Hematopoietic multipotent progenitor cell (in vitro differentiated cells): ENCODE measurements at regions not wholly inside any gene's neighbourhood (a gene's known extent, or its start where the extent isn't known, plus 50 kb on each side); places are given as distances from the start of the nearest gene placed in this dataset.

Experiments
- DNase-seq, 3 donors: peaks; one replicate each; pipeline ENCODE4 v3.0.0-alpha.2; 2011 to 2015; ENCODE audit warnings: low read depth in 2 of 3, low spot score in 2 of 3

DNA sequence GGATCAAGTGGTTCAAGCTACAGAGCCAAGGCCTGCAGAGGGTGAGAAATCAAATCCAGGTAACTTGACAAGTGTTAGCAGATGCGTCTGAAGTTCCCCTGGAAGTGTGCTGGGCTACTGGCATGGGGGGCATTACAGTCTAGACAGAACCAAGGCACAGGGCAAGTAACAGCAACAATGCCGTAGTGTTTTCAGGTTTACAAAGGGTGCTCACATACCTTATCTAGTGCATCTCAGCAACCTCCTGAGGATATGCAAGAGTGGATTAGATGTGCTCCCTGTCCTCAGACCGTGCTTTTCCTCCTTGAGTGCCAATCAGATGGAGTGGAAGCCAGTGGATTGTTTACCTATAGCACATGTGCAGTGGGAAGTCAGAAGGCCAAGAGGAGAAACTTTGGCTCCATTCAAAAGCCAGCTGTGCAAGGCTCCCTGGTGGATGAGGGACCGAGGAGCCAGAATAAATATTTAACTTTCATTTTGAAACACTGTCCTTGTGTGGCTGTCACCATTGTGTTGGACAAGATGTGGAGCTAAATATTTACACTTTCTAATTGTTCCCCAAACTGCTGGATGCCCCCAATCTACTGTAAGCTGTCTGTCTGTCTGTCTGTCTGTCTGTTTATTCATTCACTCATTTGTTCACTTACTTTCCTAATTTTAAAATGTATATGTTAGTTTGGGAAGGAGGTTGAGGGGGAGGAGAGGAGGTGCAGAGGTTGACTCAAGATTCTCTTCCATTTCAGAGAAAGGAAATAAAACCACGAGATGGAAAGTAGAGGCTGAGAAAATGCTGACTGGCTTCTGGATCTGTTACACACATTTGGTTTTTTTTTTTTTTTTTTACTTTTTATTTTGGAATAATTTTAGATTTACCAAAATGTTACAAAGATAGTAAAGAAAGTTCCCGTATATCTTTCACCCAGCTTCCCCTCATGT lies 184.0 kb upstream of the PARP11 start:
- DNase-seq = no peak

DNA sequence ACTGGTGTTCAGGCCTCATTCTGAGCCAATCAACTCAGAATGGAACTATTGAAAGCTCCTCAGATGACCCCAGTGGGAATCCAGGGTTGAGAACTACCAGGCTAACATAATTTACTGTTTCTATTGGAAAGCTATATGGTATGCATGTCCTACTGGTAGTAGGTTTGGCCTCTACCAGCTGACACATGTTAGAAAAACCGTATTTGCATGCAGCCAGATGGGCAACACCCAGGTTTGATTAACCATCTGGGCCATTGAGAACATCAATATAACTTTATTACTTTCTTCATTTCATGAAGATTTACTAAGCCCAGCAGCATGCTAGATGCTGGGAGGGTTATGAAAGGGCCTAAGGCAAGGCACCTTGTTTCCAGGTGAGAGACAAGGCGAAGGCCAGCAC lies 181.4 kb upstream of the PARP11 start:
- no peak for DNase-seq

DNA sequence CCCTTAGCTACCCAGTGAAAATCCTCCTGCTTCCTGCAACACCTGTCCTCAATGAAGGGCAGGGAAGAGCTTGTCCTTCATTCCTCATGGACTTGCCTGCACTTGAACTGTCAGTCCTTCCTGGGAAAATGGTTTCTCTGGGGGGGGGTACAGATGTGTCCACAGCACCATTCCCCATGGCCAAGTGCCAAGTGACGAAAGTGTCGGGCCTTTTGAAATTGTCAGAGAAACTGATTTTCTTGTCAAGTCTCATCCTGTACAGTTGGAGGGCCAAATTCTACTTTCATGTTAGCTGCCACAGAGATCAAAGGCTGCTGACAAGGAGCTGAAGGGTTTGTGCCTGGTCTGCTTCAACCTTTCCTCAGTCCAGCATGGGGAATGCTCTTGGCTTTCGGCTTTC lies 179.5 kb upstream of the PARP11 start:
- DNase-seq = no peak

DNA sequence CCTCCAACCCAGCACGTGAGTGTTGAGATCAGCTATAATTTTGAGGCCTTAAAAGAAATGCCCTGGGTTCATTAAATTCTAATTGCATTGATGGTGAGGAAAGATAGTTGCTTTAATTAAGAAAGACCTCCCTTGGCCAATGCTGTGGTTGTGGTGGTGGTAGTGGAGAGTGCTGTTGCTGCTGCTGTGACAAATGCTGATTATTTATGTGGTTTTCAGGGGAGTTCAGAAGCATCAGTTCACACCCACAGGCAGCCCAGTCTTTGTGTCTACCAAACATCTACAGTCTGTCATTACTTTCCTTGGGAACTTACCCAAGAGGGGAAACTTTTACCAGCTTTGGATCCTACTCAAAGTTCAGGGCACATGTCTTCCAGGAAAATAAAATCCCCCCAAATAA lies 178.4 kb upstream of the PARP11 start:
- DNase-seq = no peak

DNA sequence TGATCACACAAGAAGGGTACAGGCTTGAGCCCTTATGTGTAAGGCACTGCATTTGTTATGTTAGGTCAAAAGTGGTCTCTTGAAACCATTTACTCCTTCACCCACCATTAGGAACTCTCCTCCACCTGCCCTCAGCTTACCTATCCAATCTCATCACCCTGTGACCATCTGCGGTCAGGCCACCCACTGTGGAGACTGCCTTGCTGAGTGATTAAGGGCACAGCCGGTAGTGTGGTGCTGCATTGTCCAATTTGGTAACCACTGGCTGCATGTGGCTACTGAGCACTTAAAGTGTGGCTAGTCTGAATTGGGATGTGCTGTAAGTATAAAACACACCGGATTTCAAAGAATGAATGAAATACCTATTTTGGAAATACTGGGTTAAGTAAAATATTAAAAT lies 177.1 kb upstream of the PARP11 start:
- no peak for DNase-seq

DNA sequence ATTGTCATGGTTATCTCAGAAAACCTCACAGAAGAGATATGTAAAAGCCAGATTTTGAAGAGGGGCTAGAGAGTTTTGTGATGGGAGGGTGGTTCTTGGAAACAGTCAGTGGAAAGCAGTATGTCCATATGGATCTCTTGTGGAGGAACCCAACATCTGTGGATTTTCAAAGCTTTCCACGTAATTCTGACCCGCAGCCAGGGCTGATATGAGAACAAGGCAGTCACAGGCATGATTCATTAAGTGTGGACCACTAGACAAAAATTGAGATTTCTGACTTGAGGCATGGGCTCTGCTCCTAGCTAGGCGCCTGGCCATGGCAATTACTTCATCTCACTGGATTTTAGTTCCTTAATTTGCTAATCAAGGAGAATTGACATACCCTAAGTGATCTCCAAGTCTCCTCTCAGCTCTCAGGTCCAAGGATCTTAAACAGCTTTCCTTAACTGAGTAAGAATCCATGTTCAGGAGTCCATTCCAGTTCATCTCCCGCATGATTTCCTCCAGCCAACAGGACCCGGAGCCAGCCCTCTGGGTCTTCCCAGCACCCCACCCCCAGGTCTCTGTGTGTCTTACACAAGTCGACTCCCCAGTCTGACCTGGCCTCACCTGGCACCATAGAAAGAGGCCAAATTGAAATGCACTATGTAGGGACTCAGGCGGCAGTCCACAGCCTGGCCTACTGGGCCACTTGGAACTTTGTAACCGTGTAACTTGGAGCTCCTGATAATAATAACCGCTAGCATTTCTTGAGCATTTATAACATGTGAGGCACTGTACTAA lies 176.3 kb upstream of the PARP11 start:
- DNase-seq = no peak

DNA sequence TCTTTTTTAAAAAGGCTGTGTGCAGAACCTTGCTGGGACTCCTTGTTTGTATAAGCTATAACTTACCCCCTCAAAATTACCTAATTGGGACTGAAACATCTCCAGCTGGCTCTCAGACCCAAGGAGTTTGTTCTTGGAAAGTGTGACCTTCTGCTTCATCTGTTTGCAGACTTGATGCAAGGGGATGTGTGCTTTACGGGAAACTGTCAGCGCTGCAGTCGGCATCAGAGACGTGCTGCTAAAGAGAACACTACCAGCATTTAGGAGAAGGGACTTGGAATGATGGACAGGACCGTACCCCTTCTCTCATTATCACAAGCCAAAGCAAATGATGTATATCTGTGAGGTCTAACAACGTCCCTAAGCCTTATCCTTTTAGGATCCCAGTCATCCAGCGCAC lies 174.2 kb upstream of the PARP11 start:
- no peak for DNase-seq

DNA sequence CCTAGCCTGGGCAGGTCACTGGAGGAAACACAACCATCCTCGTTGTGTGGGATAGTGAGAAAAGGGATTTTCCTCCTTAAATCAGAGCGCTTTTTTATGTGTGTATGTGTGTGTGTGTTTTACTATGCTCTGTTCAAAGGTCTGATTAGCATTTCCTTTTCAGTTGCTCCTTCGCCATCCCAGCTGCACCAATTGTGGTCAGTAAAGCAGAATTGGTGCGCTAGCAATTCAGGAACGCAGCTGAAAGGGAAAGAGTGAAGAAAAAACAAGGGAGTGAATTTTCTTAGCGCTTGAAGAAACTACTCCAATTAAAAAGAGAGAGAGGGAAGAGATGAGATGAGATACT lies 173.3 kb upstream of the PARP11 start:
- no peak for DNase-seq

DNA sequence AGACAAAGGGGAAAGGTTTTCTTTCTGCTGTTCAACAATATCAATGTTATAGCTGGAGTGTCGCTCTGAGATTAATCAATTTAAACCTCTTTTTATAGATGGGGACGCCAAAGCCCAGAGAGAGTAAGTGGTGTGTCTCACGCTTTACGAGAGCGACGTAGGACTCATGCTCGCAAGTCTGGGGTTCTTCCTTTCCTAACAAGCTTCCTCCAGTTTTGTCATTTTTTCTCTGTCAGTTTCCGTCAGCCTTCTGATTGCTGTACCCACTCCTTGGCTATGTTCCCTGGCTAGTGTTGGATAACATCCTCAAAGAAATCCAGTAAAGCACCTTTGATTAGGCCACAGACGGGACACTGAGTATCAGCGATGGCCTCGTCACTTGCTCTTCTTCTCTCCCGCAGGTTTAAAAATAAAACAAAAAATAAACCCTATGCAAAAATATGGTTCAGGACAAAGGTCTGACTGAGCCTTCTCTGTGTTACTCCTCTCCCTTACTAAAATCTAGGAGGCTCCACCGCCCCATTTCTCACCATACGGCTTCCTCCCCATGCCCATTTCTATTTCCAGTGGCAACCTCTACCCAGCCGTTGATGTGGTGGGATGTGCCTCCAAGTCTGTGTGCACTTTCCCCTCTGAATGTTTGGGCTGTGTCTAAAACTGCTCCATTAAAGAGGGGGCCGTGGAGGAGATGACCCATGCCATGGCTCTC lies 172.7 kb upstream of the PARP11 start:
- DNase-seq = no peak

DNA sequence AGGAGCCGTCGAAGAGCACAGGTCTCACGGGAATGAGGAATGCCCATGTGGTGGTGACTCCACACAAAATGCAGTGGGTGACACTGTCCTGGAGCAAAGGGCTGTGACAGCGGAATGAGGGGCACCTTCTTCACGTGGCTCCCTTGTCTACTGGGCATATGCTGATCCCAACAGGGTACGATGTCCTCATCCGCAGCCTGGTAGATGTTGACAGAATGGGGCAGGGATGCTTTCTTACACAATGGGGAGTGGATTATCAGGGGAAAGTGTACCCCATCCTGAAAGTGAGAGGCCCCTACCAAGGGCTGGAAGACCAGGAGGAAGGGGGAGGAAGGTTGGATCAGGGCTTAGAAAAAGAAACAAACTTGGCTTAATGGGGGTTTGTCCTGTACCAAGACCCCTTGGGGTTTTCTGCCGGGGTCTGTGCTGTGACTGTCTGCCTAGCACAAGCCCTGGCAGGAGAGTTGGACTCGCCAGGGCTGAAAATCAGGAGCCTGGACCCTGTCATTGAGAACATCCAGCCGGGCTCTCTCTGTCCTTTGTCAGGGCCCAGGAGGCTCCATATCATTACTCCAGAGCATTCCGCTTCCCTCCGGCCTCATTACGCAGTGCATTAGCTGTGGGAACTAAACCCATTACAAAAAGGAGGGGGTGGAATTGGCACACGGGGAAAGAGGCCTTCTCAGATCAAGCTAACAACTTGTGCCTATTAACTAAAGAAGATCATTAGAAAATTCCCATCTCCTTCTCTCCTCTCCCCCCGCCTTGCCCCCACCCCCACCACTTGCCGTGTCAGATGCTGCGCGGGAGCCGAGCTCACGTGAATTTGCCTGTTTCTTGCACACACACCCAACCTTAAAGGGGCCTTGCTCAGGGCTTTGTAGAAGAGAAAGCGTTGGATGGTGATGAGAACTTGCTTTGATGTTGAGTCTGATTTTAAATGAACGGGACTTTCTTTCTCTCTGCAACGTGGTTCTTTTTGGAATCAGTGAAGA lies 171.8 kb upstream of the PARP11 start:
- DNase-seq = no peak

DNA sequence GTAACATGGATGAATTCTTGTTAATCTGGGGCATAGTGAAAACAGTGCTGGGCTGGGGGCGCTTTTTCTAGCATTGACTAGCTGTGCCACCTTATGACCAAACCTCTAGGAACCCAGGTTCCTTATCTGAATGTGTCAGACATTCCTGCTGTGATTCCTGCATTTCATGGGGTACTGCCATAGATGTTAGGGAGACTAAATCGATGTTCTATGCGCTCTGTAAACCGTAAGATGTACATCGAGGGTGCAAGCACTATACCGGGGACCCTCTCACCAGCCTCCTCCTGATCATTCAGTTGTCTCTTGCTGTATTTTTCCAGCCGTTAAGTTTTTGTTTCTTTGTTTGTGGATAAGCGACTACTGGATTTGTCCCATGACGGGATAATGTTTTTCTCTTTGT lies 170.9 kb upstream of the PARP11 start:
- no peak for DNase-seq

DNA sequence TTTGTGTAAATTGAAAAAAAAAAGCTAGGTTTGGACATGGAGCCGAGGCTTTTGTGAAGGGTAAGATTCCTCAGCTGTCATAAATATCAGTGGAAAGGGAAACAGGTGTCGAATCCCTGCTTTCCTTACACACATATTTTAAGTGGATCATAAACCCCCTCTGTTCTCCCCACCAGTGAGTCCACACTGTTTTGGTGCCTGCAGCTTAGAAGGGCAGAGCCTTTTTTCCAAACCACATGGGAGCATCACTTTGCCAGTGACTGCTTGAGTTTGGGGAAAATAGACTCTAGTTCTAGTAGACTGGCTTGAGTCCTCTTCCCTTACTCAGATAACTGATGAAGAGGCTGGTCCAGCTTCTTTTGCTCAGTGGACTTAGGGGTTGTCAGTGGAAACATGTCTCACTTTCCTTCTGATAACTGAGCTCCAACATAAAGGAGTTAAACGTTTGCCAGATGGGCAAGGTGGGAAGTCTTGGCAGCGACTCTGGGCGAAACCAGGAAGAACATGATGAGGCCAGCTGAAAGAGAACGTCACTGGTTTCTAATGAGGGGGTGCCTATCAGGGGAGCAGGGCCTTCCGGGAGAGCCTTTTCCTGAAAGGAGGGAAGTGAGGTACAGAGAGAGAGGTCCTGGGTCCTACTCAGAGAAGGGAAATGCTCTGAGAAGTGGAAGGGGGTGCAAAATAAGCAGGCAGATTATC lies 168.1 kb upstream of the PARP11 start:
- no peak for DNase-seq

DNA sequence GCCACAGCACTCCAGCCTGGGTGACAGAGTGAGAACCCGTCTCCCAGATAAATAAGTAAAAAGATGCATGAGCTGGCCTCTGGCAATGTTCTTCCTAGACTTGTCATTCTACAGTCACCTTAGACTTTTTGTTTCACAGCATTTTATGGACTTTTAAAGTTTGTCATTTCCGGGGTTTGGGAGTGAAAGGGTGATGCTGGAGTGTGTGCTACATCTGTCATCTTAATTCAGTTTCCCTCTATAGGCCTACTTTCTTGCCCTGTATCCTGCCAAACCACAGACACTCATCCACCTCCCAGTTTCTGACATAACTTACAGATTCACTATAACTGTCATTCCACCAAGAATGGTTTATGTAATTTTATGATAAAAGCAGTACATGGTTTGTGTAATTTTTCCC lies 166.7 kb upstream of the PARP11 start:
- DNase-seq = no peak

DNA sequence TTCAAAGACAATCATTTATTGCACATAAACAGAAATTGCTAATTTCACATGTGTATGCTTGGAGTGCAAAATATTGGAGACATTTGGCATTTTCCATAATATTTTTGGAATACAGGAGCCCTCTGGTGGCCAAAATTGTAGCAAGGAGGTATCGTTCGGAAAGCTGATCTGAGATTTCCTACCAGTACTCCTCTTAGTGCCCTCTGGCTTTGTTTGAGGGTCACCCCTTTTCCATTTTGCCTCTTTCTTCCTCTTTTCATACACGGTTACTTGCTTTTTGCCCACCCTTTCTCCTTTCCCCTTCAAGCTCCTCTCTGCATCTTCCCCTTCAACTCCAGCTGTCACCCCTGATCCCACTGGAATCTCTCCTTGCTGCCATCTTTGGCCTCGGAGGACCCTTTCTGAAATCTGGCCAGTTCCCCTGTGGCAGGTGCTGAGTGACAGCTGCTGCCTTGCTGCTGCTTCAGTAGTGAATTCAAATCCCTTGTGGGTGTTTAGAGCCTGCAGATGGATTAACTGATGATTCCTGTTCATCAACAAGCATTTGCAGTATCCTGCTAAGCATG lies 164.6 kb upstream of the PARP11 start:
- peak in 2 of 3 donors; percentile 29 to 45 for DNase-seq

DNA sequence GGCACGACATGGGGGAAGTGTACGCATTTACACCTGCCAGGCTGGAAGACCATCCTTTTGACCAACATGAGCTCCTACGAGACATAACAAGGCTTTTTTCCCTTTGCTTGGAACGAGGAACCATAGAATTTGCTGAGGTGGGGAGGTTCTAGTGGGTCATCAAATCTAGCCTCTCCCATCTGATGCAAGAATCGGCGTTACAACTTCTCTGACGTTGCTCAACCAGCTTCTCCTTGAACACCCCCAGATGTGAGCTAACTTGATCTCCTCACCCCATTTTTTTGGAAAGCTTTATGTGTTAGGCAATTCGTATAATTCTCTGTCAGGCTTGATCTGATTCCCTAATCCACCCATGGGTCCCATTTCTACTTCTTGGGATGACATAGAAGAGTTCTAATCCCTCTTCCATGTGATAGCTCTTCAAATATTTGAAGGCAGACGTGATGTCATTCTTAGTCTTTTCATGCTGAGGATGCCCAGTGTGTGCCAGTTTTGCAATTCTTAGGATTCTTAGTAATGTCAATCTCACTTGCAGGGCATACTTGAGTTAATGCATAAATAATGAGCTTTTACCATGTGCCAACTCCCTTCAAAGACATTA lies 163.6 kb upstream of the PARP11 start:
- DNase-seq = no peak

DNA sequence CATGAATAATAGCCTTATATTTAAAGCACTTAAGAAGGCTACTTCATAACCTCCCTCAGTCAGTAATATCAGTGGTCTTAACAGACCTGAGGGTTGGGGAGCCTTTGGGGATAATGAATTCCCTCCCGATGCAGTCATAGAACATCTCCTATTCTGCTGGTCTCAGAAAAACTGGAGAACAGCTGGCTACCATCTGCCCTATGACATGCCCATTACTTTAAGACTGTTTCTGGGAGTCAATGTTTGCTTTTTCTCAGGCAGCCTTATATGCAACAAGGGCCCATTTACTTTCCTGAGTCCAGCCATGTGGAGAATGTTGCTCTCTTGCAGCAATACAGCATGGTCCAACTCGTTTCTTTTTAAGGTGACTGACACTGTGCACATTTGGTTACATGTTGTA lies 161.7 kb upstream of the PARP11 start:
- no peak for DNase-seq

DNA sequence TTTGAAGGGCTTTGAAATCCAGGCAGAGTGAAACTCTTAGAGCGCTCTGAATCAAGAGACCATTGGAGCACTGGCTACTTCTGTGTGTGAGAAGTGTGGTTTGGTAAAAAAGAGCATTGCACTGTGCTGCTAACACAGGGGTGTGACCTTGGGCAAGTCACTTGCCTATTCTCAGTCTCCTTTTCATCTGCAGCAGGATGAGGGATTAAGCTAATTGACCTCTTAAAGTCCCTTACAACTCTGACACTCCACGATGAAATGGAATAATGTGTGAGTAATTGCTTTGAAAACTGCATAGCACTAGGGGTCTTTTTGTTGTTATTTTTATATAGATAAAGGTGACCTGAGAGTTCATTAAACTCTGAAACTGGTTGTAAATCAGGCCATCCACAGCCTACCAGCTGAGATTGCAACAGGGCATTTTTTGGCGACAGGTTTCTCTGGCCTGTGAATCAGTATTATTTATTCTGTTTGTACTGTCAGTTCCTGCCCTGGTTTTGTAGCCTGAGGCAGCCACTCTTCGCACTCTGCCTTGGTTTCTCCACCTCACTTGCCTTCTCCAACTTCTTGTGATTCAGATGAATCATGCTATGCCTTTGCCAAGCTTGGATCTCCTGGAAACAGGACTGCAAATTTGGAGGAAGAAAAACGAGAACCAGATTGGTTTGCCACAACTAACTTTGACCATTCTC lies 159.9 kb upstream of the PARP11 start:
- DNase-seq = no peak

DNA sequence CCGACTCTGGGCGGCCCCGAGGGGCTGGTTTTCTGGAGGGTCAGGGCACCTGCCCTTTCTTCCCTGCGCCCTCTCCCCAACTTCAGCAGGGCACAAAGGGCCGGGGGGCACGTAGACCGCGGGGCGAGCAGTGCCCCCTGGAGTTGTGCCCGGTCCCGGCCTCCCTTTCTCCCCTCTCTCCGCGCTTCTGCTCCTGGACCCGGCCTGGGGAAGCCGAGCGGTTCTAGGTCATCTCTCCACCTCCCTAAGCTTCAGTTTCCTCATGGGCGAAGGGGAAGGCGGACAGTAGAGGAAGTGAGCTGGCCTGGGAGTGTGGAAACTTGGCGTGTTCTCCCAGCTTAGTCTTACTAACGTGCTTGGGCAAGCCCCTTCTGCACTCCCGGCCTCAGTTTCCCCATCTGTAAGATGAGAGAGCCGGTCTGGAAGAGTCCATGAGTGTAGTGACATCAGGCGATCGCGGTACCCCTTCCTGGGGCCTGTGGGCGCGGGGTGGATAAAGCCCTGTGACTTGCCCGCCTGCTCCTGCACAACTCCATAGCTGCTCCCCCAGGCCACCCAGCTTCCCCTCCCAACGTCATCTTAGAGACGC lies 158.6 kb upstream of the PARP11 start:
- DNase-seq = no peak
